IPS-18a (cell line): ENCODE measurements at regions not wholly inside any gene's neighbourhood (a gene's known extent, or its start where the extent isn't known, plus 50 kb on each side); places are given as distances from the start of the nearest gene placed in this dataset.

Experiments
- H3K27ac ChIP-seq: one replicate; pipeline ENCODE4 v1.5.1; 2013; ENCODE audit warnings: low read length
- H3K27me3 ChIP-seq: one replicate; pipeline ENCODE4 v1.6.1; 2013; ENCODE audit warnings: mild to moderate bottlenecking, low read length; ENCODE audit not compliant: control insufficient read depth, insufficient read depth
- H3K36me3 ChIP-seq: one replicate; pipeline ENCODE4 v1.6.1; 2013; ENCODE audit warnings: low read depth, low read length; ENCODE audit not compliant: control insufficient read depth
- H3K4me1 ChIP-seq: one replicate; pipeline ENCODE4 v1.6.1; 2013; ENCODE audit warnings: low read depth, low read length; ENCODE audit not compliant: control insufficient read depth
- H3K4me3 ChIP-seq: one replicate; pipeline ENCODE4 v1.5.1; 2013; ENCODE audit warnings: low read length
- H3K9ac ChIP-seq: one replicate; pipeline ENCODE4 v1.6.1; 2013; ENCODE audit warnings: mild to moderate bottlenecking, low read length, moderate library complexity
- H3K9me3 ChIP-seq: one replicate; pipeline ENCODE4 v1.6.1; 2013; ENCODE audit warnings: low read depth, low read length; ENCODE audit not compliant: control insufficient read depth

GRCh38 chr2:104375206-104375605, 478.7 kb upstream of the POU3F3 start:
- no peak overlapping the region for H3K9ac ChIP-seq
- peaks cover 14% of the 10 kb centered on the region for H3K4me1 ChIP-seq
- no peak overlapping the region for H3K4me3 ChIP-seq

GRCh38 chr2:104378853-104379374, 475.0 kb upstream of the POU3F3 start:
- Histone ChIP-seq H3K27me3 (no peaks in the 10 kb centered on the region), H3K36me3 (no peaks in the 10 kb centered on the region), H3K4me3 (peak overlapping the region; percentile 51), H3K9ac (no peak overlapping the region), H3K9me3 (no peaks in the 10 kb centered on the region), H3K4me1 (peaks cover 4% of the 10 kb centered on the region), H3K27ac (no peak overlapping the region)

More at GRCh38 chr2:104375206-104375605, 478.7 kb upstream of the POU3F3 start:
- H3K36me3 ChIP-seq, result no peaks in the 10 kb centered on the region
- no peaks in the 10 kb centered on the region for H3K9me3 ChIP-seq
- no peaks in the 10 kb centered on the region for H3K27me3 ChIP-seq
- no peak overlapping the region for H3K27ac ChIP-seq

GRCh38 chr2:104384961-104385360, 469.0 kb upstream of the POU3F3 start:
- H3K27ac ChIP-seq, result no peak overlapping the region
- peaks cover 3% of the 10 kb centered on the region for H3K9me3 ChIP-seq
- no peaks in the 10 kb centered on the region for H3K4me1 ChIP-seq
- H3K9ac ChIP-seq, result no peak overlapping the region
- H3K27me3 ChIP-seq, result no peaks in the 10 kb centered on the region
- no peak overlapping the region for H3K4me3 ChIP-seq
- no peaks in the 10 kb centered on the region for H3K36me3 ChIP-seq

GRCh38 chr2:104385743-104386142, 468.2 kb upstream of the POU3F3 start:
- H3K4me1 ChIP-seq, result no peaks in the 10 kb centered on the region
- no peaks in the 10 kb centered on the region for H3K27me3 ChIP-seq
- H3K9ac ChIP-seq, result no peak overlapping the region
- no peak overlapping the region for H3K27ac ChIP-seq
- H3K4me3 ChIP-seq, result no peak overlapping the region
- H3K36me3 ChIP-seq, result no peaks in the 10 kb centered on the region
- H3K9me3 ChIP-seq, result peaks cover 3% of the 10 kb centered on the region

GRCh38 chr2:104388296-104388695, 465.6 kb upstream of the POU3F3 start:
- Histone ChIP-seq H3K27me3 (no peaks in the 10 kb centered on the region), H3K4me1 (no peaks in the 10 kb centered on the region), H3K27ac (no peak overlapping the region), H3K4me3 (no peak overlapping the region), H3K9me3 (peaks cover 3% of the 10 kb centered on the region), H3K36me3 (no peaks in the 10 kb centered on the region), H3K9ac (no peak overlapping the region)

- Histone ChIP-seq H3K9ac (no peak overlapping the region), H3K9me3 (no peaks in the 10 kb centered on the region), H3K36me3 (no peaks in the 10 kb centered on the region), H3K27me3 (no peaks in the 10 kb centered on the region), H3K4me3 (no peak overlapping the region), H3K4me1 (no peaks in the 10 kb centered on the region), H3K27ac (no peak overlapping the region)
Observed at GRCh38 chr2:104402825-104403224, 451.1 kb upstream of the POU3F3 start.

GRCh38 chr2:104404526-104404925, 449.4 kb upstream of the POU3F3 start:
- Histone ChIP-seq H3K36me3 (no peaks in the 10 kb centered on the region), H3K27me3 (no peaks in the 10 kb centered on the region), H3K27ac (no peak overlapping the region), H3K4me3 (no peak overlapping the region), H3K9ac (no peak overlapping the region), H3K4me1 (peaks cover 14% of the 10 kb centered on the region), H3K9me3 (no peaks in the 10 kb centered on the region)

GRCh38 chr2:104405623-104406022, 448.3 kb upstream of the POU3F3 start:
- Histone ChIP-seq H3K4me3 (no peak overlapping the region), H3K27ac (no peak overlapping the region), H3K36me3 (no peaks in the 10 kb centered on the region), H3K27me3 (no peaks in the 10 kb centered on the region), H3K9ac (no peak overlapping the region), H3K4me1 (peaks cover 14% of the 10 kb centered on the region), H3K9me3 (no peaks in the 10 kb centered on the region)

- no peak overlapping the region for H3K27ac ChIP-seq
- no peaks in the 10 kb centered on the region for H3K9me3 ChIP-seq
- H3K9ac ChIP-seq, result no peak overlapping the region
- no peaks in the 10 kb centered on the region for H3K36me3 ChIP-seq
- no peaks in the 10 kb centered on the region for H3K27me3 ChIP-seq
- H3K4me1 ChIP-seq, result peaks cover 14% of the 10 kb centered on the region
- no peak overlapping the region for H3K4me3 ChIP-seq
Observed at GRCh38 chr2:104406261-104406726, 447.6 kb upstream of the POU3F3 start.

- Histone ChIP-seq H3K36me3 (no peaks in the 10 kb centered on the region), H3K9me3 (no peaks in the 10 kb centered on the region), H3K4me3 (no peak overlapping the region), H3K9ac (no peak overlapping the region), H3K27ac (no peak overlapping the region), H3K4me1 (peaks cover 14% of the 10 kb centered on the region), H3K27me3 (no peaks in the 10 kb centered on the region)
Observed at GRCh38 chr2:104407641-104408040, 446.3 kb upstream of the POU3F3 start.

GRCh38 chr2:104408266-104408665, 445.6 kb upstream of the POU3F3 start:
- Histone ChIP-seq H3K27me3 (no peaks in the 10 kb centered on the region), H3K36me3 (no peaks in the 10 kb centered on the region), H3K4me3 (no peak overlapping the region), H3K27ac (no peak overlapping the region), H3K9ac (no peak overlapping the region), H3K4me1 (peaks cover 14% of the 10 kb centered on the region), H3K9me3 (no peaks in the 10 kb centered on the region)

GRCh38 chr2:104410136-104410535, 443.8 kb upstream of the POU3F3 start:
- Histone ChIP-seq H3K4me3 (no peak overlapping the region), H3K4me1 (peaks cover 25% of the 10 kb centered on the region), H3K9ac (no peak overlapping the region), H3K9me3 (no peaks in the 10 kb centered on the region), H3K36me3 (no peaks in the 10 kb centered on the region), H3K27ac (no peak overlapping the region), H3K27me3 (no peaks in the 10 kb centered on the region)
